ENCODE measurements at regions not wholly inside any gene's neighbourhood (a gene's known extent, or its start where the extent isn't known, plus 50 kb on each side); places are given as distances from the start of the nearest gene placed in this dataset.
A peak's percentile ranks its signal among the peaks of the same experiment; 100 is the strongest.

DNA sequence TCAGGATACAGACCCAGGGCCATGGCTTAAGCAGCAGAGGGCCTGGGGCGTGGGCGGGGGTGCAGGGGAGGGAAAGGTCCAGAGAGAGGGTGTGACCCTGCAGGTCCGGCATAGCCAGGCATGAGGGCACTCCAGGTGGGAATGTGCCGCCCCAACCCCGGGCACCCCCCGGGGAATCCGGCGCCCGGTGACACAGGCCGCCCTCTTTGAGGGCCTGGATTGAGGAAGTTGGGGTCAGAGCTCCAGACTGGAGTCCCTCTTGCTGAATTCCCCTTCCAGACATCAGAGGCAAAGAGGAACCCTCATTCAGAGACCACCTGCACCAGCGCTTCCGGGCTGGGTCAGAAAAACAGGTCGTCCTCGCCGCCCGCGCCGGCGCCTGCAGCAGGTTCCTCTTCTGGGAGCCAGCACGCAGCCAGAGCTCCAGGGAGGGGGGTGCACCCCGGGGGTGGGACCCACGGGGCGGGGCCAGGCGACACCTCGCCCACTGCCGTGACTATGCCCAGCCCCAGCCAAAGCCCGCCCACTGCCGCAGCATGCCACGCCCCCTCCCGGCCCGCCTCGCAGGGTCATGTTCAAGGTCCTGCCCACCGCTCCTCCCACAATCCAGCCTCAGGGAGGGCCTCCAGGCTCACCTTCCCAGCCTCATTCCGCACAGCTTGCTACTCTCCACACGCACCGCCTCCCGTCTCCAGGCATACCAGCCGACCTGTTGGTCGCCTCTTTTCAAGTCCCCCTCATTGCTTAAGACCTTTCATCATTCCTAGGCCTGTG lies 98.3 kb upstream of the ID2 start (continued):
- TF ChIP-seq, protein P1, sequence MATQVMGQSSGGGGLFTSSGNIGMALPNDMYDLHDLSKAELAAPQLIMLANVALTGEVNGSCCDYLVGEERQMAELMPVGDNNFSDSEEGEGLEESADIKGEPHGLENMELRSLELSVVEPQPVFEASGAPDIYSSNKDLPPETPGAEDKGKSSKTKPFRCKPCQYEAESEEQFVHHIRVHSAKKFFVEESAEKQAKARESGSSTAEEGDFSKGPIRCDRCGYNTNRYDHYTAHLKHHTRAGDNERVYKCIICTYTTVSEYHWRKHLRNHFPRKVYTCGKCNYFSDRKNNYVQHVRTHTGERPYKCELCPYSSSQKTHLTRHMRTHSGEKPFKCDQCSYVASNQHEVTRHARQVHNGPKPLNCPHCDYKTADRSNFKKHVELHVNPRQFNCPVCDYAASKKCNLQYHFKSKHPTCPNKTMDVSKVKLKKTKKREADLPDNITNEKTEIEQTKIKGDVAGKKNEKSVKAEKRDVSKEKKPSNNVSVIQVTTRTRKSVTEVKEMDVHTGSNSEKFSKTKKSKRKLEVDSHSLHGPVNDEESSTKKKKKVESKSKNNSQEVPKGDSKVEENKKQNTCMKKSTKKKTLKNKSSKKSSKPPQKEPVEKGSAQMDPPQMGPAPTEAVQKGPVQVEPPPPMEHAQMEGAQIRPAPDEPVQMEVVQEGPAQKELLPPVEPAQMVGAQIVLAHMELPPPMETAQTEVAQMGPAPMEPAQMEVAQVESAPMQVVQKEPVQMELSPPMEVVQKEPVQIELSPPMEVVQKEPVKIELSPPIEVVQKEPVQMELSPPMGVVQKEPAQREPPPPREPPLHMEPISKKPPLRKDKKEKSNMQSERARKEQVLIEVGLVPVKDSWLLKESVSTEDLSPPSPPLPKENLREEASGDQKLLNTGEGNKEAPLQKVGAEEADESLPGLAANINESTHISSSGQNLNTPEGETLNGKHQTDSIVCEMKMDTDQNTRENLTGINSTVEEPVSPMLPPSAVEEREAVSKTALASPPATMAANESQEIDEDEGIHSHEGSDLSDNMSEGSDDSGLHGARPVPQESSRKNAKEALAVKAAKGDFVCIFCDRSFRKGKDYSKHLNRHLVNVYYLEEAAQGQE (IDR thresholded peaks at IDR 0.05; ENCODE audit: borderline replicate concordance): no peak
- TF ChIP-seq, protein P1 (CRISPR knock-in tag; IDR thresholded peaks at IDR 0.05; ENCODE audit: low read depth): no peak
- TF ChIP-seq KAT7 (CRISPR knock-in tag; IDR thresholded peaks at IDR 0.05; ENCODE audit: borderline replicate concordance) (peak; percentile 48; the same call in 1 of the 2 replicates), RBFOX2 (IDR thresholded peaks at IDR 0.05; ENCODE audit: low read depth, low read length) (peak; percentile 70), PHF8 (IDR thresholded peaks at IDR 0.05; ENCODE audit: borderline replicate concordance, low read length) (peak; percentile 67; the same call in 1 of the 2 replicates), MAX (CRISPR knock-in tag; IDR thresholded peaks at IDR 0.05) (peak; percentile 96), HSF4 (CRISPR knock-in tag; IDR thresholded peaks at IDR 0.05; ENCODE audit: borderline replicate concordance) (no peak), CXXC5 (CRISPR knock-in tag; IDR thresholded peaks at IDR 0.05) (peak; percentile 25), FOXP1 (CRISPR knock-in tag; IDR thresholded peaks at IDR 0.05) (peak; percentile 77; the same call in 1 of the 2 replicates), E2F8 (IDR thresholded peaks at IDR 0.05; ENCODE audit: low read depth, partially characterized antibody) (no peak), HDAC3 (IDR thresholded peaks at IDR 0.05; ENCODE audit: borderline replicate concordance, partially characterized antibody) (no peak), SOX6 (IDR thresholded peaks at IDR 0.05) (no peak), TAF7 (tag; IDR thresholded peaks at IDR 0.05) (no peak; the same call in 1 of the 2 replicates), POLR2A (conservative IDR thresholded peaks at IDR 0.05) (peak; percentile 62; the same call in 1 of the 2 replicates), SPI1 (IDR thresholded peaks at IDR 0.05; ENCODE audit: borderline replicate concordance, low read depth, low read length) (peak; percentile 56; the same call in 1 of the 2 replicates), ZNF589 (CRISPR knock-in tag; IDR thresholded peaks at IDR 0.05; ENCODE audit: low read depth) (0 out of 2 replicates have a peak, but pooled peaks have one; percentile 31), ZNF408 (CRISPR knock-in tag; IDR thresholded peaks at IDR 0.05; ENCODE audit: low read depth) (no peak), NFIC (IDR thresholded peaks at IDR 0.05) (no peak)

All from K562 (cell line).